ENCODE measurements at regions not wholly inside any gene's neighbourhood (a gene's known extent, or its start where the extent isn't known, plus 50 kb on each side); places are given as distances from the start of the nearest gene placed in this dataset.
"Not testable (repeated sequence)": the region's sequence is repeated elsewhere in the genome, so short reads cannot be mapped to it uniquely, and the experiment has no call there.

- ATAC-seq = no peak
- no peak for DNase-seq (ENCODE audit: low spot score)
These were observed 51.9 kb upstream of the TCERG1L start for GRCh38 chr10:131363416-131363815.

DNA sequence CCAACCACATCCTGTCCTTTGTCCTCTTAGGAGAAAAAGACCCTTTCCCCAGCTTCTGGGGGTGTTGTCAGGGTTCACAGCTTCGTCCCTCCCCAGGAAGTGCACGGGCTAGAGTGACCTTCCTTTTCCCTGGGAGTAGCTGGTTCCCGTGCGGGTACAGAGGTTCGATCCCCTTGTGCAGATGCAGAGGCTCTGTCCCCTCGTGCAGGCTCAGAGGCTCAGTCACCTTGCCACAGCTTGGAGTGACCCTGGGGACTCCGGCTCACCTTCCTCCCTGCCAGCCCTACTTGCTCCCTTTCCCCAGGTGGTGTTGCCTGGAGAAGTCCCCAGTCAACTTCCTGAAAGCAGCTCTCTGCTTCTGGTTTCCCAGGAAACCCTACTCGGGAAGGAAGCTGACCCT, 60.0 kb upstream of the TCERG1L start:
- ATAC-seq (no peak), DNase-seq (ENCODE audit: low spot score) (no peak)

GRCh38 chr10:131381576-131381975, 70.1 kb upstream of the TCERG1L start:
- no peak for ATAC-seq
- no peak for DNase-seq (ENCODE audit: low spot score)

- ATAC-seq; DNase-seq (ENCODE audit: low spot score): not testable (repeated sequence)
These were observed 73.8 kb upstream of the TCERG1L start for GRCh38 chr10:131385161-131385872.

GRCh38 chr10:131387018-131387529, 75.6 kb upstream of the TCERG1L start:
- no peak for ATAC-seq
- no peak for DNase-seq (ENCODE audit: low spot score)

GRCh38 chr10:131391936-131392335, 80.4 kb upstream of the TCERG1L start:
- ATAC-seq (no peak), DNase-seq (ENCODE audit: low spot score) (no peak)

DNA sequence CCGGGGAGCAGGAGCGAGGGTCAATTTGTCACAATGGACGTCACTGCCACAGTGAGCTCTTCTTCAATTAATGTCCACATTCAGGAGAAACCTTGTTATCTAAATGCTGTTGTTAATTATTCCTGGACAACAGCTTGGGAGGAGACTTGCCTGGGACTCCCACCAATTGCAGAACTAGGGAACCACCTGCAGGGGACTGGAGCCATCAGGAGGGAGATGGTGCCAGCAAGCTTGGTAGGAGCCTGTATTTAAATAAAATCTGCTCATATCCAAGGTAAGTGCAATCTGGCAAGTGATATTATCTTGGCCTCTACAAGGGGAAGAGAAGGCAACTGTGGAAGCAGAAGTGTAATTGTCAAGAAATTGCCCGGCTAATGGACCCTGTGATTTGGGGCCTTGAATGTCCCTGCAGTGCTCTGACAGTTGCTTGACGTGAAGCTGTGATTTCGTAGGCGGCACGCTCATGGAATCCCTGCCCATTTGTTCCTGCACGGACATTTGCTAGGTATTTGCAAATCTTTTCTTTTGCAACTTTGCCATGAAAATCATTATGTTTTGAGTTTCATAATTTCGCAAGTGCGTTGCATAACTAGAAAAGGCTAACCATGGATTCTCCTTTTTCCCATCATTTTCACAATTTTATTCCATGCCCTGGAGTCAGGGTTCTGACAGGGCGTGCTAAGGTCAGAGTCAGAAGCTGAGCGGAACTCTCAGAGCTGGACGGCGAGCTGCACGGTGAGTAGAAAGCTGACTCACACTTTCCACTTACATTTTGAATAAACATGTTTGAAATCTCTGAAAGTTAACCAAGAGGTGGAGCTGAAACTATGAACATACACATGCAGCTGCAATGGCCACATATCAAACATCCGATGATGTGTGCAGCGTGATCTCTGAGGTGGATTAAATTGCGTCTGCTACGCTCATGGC, 84.9 kb upstream of the TCERG1L start:
- ATAC-seq (no peak), DNase-seq (ENCODE audit: low spot score) (no peak)

- no peak for ATAC-seq
- DNase-seq (ENCODE audit: low spot score) = no peak
These were observed 86.6 kb upstream of the TCERG1L start for GRCh38 chr10:131398166-131398565.

DNA sequence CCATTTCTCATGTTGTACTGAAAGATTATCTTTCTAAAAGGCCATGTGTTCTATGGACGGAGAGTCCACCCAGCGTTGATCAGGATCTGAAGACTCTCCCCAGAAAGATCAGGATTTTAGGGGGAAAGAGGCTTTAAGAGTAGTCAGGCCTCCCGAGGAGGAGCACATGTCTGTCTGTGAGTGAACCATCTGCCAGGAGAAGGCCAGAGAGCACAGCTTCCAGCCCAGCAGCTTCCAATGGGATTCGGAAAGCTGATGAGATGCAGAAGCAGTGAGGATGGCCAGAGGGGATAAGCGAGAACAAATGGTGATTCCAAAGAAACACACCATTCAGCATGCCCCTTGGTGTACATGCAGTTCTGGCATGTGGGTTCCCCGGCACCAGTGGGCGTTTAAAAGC, 88.5 kb upstream of the TCERG1L start:
- DNase-seq (ENCODE audit: low spot score) = no peak
- no peak for ATAC-seq

- no peak for ATAC-seq
- no peak for DNase-seq (ENCODE audit: low spot score)
These were observed 89.0 kb upstream of the TCERG1L start for GRCh38 chr10:131400513-131400912.

DNA sequence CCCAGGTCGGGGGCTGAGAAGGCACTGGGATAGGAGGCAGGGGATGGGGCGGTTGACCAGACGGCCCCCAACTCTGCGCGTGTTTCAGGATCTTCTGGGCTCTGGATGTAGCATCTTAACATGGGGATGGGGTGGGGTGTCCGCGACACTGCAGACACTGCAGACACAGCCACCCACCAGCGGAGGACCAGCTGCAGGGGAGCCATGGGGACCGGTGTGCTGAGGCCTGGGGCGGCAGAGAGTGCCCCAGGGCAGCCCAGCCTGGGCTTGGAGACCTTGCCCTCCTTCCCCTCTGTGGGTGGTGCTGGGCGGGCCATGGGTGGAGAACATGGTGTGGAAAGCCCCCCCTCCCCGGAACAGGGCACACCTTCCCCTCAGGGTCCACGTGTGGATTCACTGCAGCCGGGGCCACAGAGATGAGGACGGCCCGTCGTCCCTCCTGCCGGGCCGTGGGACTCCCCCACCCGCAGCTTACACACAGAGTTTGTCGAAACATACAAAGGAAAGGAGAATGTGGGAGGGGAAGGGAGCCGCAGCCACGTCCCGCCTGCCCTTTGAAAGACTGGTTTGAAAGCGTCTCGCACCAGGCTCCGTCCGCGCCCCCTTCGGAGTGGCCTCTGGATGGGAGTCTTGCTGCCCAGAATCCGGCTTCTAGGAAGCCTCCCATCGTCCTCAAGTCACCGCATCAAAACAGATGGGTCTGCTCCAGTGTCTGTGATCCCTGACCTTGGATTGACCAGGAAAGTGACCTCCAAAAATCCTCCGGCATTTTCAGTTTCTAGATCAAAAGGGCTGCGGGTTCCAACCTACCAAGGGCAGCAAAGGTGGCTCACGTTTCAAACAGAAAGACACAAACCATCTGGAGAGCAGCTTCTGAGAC, 91.5 kb upstream of the TCERG1L start:
- DNase-seq (ENCODE audit: low spot score) (no peak), ATAC-seq (no peak)

GRCh38 chr10:131403936-131404335, 92.4 kb upstream of the TCERG1L start:
- ATAC-seq = no peak
- no peak for DNase-seq (ENCODE audit: low spot score)

DNA sequence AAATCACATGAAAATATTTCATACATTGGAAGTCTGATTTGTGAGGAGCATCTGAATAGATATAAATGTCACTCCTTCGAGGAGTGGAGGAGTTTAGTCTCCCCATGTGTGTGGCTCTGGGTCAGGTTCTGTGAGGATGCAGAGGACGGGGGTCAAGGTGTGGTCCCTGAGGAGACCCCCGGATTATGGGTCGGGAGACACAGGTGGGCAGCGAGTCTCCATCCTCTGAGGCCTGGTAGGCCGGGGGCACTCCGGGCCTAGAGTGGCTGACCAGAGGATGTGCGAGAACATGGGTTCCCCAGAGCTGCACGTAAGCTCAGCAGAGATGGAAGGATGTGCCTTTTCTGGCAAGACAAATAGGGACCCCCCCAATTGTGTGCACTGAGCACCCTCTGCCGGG, 93.4 kb upstream of the TCERG1L start:
- DNase-seq (ENCODE audit: low spot score) (no peak), ATAC-seq (no peak)

DNA sequence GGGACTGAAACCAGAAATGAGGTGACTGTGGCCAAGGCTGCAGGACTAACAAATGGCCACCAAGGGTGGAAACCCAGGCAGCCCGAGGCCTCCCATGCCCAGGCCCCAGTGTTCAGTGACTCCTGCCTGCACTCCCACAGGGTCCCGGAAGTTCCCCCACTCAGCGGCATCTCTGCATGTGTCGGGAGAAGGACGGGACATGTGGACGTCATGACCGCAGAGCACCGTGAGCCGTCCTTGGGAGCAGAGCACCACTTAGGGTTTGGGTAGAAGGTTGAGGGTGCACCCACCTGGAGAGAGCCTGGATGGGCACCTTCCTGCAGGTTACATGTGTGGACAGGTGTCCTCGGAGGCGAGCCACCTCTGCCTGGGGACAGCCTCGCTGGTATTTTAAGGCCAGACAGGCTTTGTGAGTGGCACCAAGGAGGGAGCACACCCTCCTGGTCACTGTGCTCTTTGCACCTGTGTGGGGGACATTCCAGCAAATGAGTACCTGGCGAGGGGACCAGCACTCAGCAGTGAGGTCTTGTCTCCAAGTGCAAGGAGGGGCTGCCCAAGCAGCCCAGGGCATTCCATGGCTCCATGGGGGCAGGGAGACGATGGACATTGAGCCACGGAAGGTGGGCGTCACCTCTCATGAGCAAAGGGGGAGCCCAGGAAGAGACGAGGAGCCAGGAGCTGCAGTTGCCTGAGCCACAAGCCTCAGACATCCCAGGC, 95.3 kb upstream of the TCERG1L start:
- DNase-seq (ENCODE audit: low spot score) (no peak), ATAC-seq (no peak)

- no peak for ATAC-seq
- no peak for DNase-seq (ENCODE audit: low spot score)
These were observed 107.2 kb upstream of the TCERG1L start for GRCh38 chr10:131418681-131419080.

GRCh38 chr10:131419797-131420196, 108.3 kb upstream of the TCERG1L start:
- ATAC-seq (no peak), DNase-seq (ENCODE audit: low spot score) (no peak)

DNA sequence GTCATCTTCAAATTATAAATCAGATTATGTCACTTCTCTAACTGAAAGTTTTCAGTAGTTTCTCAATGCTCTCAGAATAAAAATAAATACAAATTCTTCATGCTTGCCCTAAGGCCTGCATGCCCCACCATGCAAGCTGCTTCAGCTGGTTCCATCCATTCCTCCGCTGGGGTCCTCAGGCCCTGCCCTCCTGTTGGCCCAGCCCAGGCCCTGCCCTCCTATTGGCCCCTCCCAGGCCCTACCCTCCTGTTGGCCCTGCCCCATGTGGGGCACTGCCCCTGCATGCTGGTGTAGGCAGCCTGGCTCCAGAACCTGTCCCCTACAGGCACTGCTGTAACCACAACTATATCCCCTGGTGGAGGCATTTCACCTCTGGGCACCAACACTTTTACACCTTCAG, 109.3 kb upstream of the TCERG1L start:
- no peak for ATAC-seq
- DNase-seq (ENCODE audit: low spot score) = no peak

- ATAC-seq = no peak
These were observed 109.9 kb upstream of the TCERG1L start for GRCh38 chr10:131421381-131421780.

GRCh38 chr10:131422731-131423130, 111.2 kb upstream of the TCERG1L start:
- DNase-seq (ENCODE audit: low spot score) (no peak), ATAC-seq (no peak)

More at GRCh38 chr10:131421381-131421780, 109.9 kb upstream of the TCERG1L start:
- no peak for DNase-seq (ENCODE audit: low spot score)

- no peak for ATAC-seq
- DNase-seq (ENCODE audit: low spot score) = no peak
These were observed 112.5 kb upstream of the TCERG1L start for GRCh38 chr10:131424053-131424452.

All from left lobe of liver (tissue), 2 donors.